ENCODE measurements at regions not wholly inside any gene's neighbourhood (a gene's known extent, or its start where the extent isn't known, plus 50 kb on each side); places are given as distances from the start of the nearest gene placed in this dataset.
A peak's percentile ranks its signal among the peaks of the same experiment; 100 is the strongest.
"Not testable (repeated sequence)": the region's sequence is repeated elsewhere in the genome, so short reads cannot be mapped to it uniquely, and the experiment has no call there.

- H3K36me3 Mint-ChIP-seq (ENCODE audit: insufficient read depth in 1 of 3, low read depth in 3 of 3) = peaks cover 13 to 21% (median 19%) of the 10 kb centered on the region in 3 experiments
- Histone ChIP-seq H3K27me3 (ENCODE audit: insufficient read depth, low read length) (no peaks in the 10 kb centered on the region), H4K91ac (ENCODE audit: insufficient read length, low read depth, low read length) (no peak overlapping the region), H3K79me1 (ENCODE audit: insufficient read depth, low read depth, low read length, poor library complexity, severe bottlenecking) (no peaks in the 10 kb centered on the region), H3K14ac (ENCODE audit: insufficient read depth, low read length) (no peak overlapping the region), H3K23me2 (ENCODE audit: insufficient read length, low read depth, low read length, poor library complexity, severe bottlenecking) (no peaks in the 10 kb centered on the region), H4K8ac (replicated peaks; ENCODE audit: insufficient read length, low read depth, low read length) (no peak overlapping the region), H3K56ac (ENCODE audit: insufficient read length, low read depth, low read length) (no peak overlapping the region), H3K9me3 (ENCODE audit: control insufficient read depth, low read depth, low read length) (no peaks in the 10 kb centered on the region), H2BK20ac (ENCODE audit: low read depth, low read length, poor library complexity, severe bottlenecking) (no peak overlapping the region), H3T11ph (ENCODE audit: low read length) (no peak overlapping the region), H3K18ac (ENCODE audit: insufficient read length, low read depth, low read length) (no peak overlapping the region), H3K9ac (ENCODE audit: extremely low read depth, insufficient read length, low read length) (no peak overlapping the region), H2BK5ac (ENCODE audit: insufficient read length, low read length) (no peak overlapping the region), H2AK5ac (ENCODE audit: insufficient read length, low read length) (no peak overlapping the region), H3K27ac (ENCODE audit: insufficient read length, low read depth, low read length) (no peak overlapping the region), H2BK12ac (ENCODE audit: insufficient read length, low read depth, low read length) (no peak overlapping the region), H2AFZ (ENCODE audit: low read length) (no peak overlapping the region), H4K20me1 (ENCODE audit: control insufficient read depth, insufficient read depth, insufficient read length) (no peaks in the 10 kb centered on the region), H3K4me2 (ENCODE audit: insufficient read depth, insufficient read length, low read length) (no peak overlapping the region), H3K4me1 (ENCODE audit: insufficient read depth, low read length) (no peaks in the 10 kb centered on the region), H4K5ac (ENCODE audit: insufficient read length, low read depth, low read length) (no peak overlapping the region), H3K23ac (ENCODE audit: insufficient read length, low read depth, low read length) (no peak overlapping the region), H2BK120ac (ENCODE audit: low read depth, low read length, poor library complexity, severe bottlenecking) (no peak overlapping the region), H3K79me2 (ENCODE audit: insufficient read depth, low read length) (no peaks in the 10 kb centered on the region), H3K4ac (ENCODE audit: low read depth, low read length) (no peak overlapping the region), H2BK15ac (ENCODE audit: low read depth, low read length) (no peak overlapping the region)
- no CpG with 5 or more reads among the region's 3 CpGs for WGBS (ENCODE audit: extremely low coverage, insufficient read length, low lambda C conversion rate)
- DNase-seq = no peak
- 0 out of 7 replicates have a peak overlapping the region, but pooled peaks of 1 of the 3 experiments have one; percentile 10 for H3K27ac Mint-ChIP-seq
- H3K4me1 Mint-ChIP-seq = no peaks in the 10 kb centered on the region
- no peaks in the 10 kb centered on the region for H3K27me3 Mint-ChIP-seq (ENCODE audit: low read depth)
- TF ChIP-seq, protein P1, sequence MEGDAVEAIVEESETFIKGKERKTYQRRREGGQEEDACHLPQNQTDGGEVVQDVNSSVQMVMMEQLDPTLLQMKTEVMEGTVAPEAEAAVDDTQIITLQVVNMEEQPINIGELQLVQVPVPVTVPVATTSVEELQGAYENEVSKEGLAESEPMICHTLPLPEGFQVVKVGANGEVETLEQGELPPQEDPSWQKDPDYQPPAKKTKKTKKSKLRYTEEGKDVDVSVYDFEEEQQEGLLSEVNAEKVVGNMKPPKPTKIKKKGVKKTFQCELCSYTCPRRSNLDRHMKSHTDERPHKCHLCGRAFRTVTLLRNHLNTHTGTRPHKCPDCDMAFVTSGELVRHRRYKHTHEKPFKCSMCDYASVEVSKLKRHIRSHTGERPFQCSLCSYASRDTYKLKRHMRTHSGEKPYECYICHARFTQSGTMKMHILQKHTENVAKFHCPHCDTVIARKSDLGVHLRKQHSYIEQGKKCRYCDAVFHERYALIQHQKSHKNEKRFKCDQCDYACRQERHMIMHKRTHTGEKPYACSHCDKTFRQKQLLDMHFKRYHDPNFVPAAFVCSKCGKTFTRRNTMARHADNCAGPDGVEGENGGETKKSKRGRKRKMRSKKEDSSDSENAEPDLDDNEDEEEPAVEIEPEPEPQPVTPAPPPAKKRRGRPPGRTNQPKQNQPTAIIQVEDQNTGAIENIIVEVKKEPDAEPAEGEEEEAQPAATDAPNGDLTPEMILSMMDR (conservative IDR thresholded peaks at IDR 0.05) = no peak
- H3K9me3 Mint-ChIP-seq = peaks cover 25 to 28% of the 10 kb centered on the region in 2 experiments
- no peak overlapping the region for H3K4me3 Mint-ChIP-seq
Measured at GRCh38 chr12:33547084-33547483, 107.5 kb upstream of the SYT10 start.

DNA sequence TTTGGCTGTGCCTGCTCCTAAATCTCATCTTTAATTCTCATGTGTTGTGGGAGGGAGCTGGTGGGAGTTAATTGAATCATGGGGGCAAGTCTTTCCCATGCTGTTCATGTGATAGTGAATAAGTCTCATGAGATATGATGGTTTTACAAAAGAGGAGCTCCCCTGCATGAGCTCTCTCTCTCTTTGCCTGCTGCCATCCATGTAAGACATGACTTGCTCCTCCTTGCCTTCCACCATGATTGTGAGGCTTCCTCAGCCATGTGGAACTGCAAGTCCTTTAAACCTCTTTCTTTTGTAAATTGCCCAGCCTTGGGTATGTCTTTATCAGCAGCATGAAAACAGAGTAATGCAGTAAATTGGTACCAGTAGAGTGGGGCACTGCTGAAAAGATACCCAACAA lies 110.6 kb upstream of the SYT10 start:
- H2BK5ac ChIP-seq (ENCODE audit: insufficient read length, low read length); H2AK5ac ChIP-seq (ENCODE audit: insufficient read length, low read length); H3K56ac ChIP-seq (ENCODE audit: insufficient read length, low read depth, low read length); H3K9me3 ChIP-seq (ENCODE audit: control insufficient read depth, low read depth, low read length); H3K4me2 ChIP-seq (ENCODE audit: insufficient read depth, insufficient read length, low read length); H2BK20ac ChIP-seq (ENCODE audit: low read depth, low read length, poor library complexity, severe bottlenecking); H3K4me1 ChIP-seq (ENCODE audit: insufficient read depth, low read length); H2BK15ac ChIP-seq (ENCODE audit: low read depth, low read length); H4K8ac ChIP-seq (replicated peaks; ENCODE audit: insufficient read length, low read depth, low read length); H2BK12ac ChIP-seq (ENCODE audit: insufficient read length, low read depth, low read length); H3K79me1 ChIP-seq (ENCODE audit: insufficient read depth, low read depth, low read length, poor library complexity, severe bottlenecking); DNase-seq; H3K18ac ChIP-seq (ENCODE audit: insufficient read length, low read depth, low read length); H2BK120ac ChIP-seq (ENCODE audit: low read depth, low read length, poor library complexity, severe bottlenecking); H3K23ac ChIP-seq (ENCODE audit: insufficient read length, low read depth, low read length); H3K4ac ChIP-seq (ENCODE audit: low read depth, low read length); H4K5ac ChIP-seq (ENCODE audit: insufficient read length, low read depth, low read length); H3K27me3 ChIP-seq (ENCODE audit: insufficient read depth, low read length); H3K79me2 ChIP-seq (ENCODE audit: insufficient read depth, low read length); H3K14ac ChIP-seq (ENCODE audit: insufficient read depth, low read length); H3K27ac Mint-ChIP-seq; H4K91ac ChIP-seq (ENCODE audit: insufficient read length, low read depth, low read length); H4K20me1 ChIP-seq (ENCODE audit: control insufficient read depth, insufficient read depth, insufficient read length); H3K4me3 Mint-ChIP-seq; H3K9ac ChIP-seq (ENCODE audit: extremely low read depth, insufficient read length, low read length); H3K23me2 ChIP-seq (ENCODE audit: insufficient read length, low read depth, low read length, poor library complexity, severe bottlenecking); H3K27me3 Mint-ChIP-seq (ENCODE audit: low read depth); H3K4me1 Mint-ChIP-seq; H3K27ac ChIP-seq (ENCODE audit: insufficient read length, low read depth, low read length); H2AFZ ChIP-seq (ENCODE audit: low read length); H3T11ph ChIP-seq (ENCODE audit: low read length): not testable (repeated sequence)
- Mint-ChIP-seq H3K9me3 (peaks cover 28 to 30% of the 10 kb centered on the region in 2 experiments), H3K36me3 (ENCODE audit: insufficient read depth in 1 of 3, low read depth in 3 of 3) (peaks cover 16 to 24% (median 23%) of the 10 kb centered on the region in 3 experiments)

Data from H9 (cell line).